PC-9 (cell line): ENCODE measurements at regions not wholly inside any gene's neighbourhood (a gene's known extent, or its start where the extent isn't known, plus 50 kb on each side); places are given as distances from the start of the nearest gene placed in this dataset.

Source experiments
- BruUV-seq: library from RNA; stranded (reverse); fragments of 400-500 nt; replicated peaks from 2 replicates; lab custom pipeline; 2021; lab: Mats Ljungman, UMichigan
- CTCF ChIA-PET: fragments of 300-600 bp; sonication (Branson Sonifier 250); formaldehyde crosslinking; loops from one replicate; lab custom pipeline; 2022; ENCODE audit warnings: antibody characterized with exemption; lab: Charles Lee
- POLR2A ChIA-PET: fragments of 300-600 bp; sonication (Branson Sonifier 250); formaldehyde crosslinking; loops from one replicate; lab custom pipeline; 2022; ENCODE audit warnings: antibody characterized with exemption; ENCODE audit not compliant: unreplicated experiment; lab: Charles Lee
- DNase-seq, 2 experiments: peaks; one replicate each; pipeline versions ENCODE4 v3.0.0 to v3.0.0-alpha.2; 2015 to 2022; ENCODE audit warnings: mixed read lengths in 1 of 2
- H2AFZ ChIP-seq: fragments of 200-600 bp; sonication (generic); 2 replicates; pipeline ENCODE4 v1.8.1; 2017; ENCODE audit warnings: antibody characterized with exemption
- H3F3A ChIP-seq: fragments of 200-600 bp; sonication (generic); 2 replicates; pipeline ENCODE4 v1.8.1; 2017; ENCODE audit warnings: antibody characterized with exemption, mild to moderate bottlenecking, low read depth; ENCODE audit not compliant: insufficient read depth
- H3K27ac ChIP-seq: fragments of 200-600 bp; sonication (generic); 2 replicates; pipeline ENCODE4 v1.6.1; 2016; ENCODE audit warnings: mixed run types
- H3K27me3 ChIP-seq: fragments of 200-600 bp; sonication (generic); 2 replicates; pipeline ENCODE4 v1.6.1; 2016; ENCODE audit warnings: low read depth, mixed run types; ENCODE audit not compliant: insufficient read depth
- H3K36me3 ChIP-seq: fragments of 200-600 bp; sonication (generic); 2 replicates; pipeline ENCODE4 v1.6.1; 2016; ENCODE audit warnings: low read depth, mixed run types
- H3K4me1 ChIP-seq: fragments of 200-600 bp; sonication (generic); replicated peaks from 2 replicates; pipeline ENCODE4 v1.6.1; 2016; ENCODE audit warnings: mixed run types; ENCODE audit not compliant: insufficient read depth
- H3K4me2 ChIP-seq: fragments of 200-600 bp; sonication (generic); 2 replicates; pipeline ENCODE4 v1.6.1; 2017; ENCODE audit warnings: mixed run types
- H3K4me3 ChIP-seq: fragments of 200-600 bp; sonication (generic); 2 replicates; pipeline ENCODE4 v1.6.1; 2016; ENCODE audit warnings: mixed run types
- H3K79me2 ChIP-seq: fragments of 200-600 bp; sonication (generic); 2 replicates; pipeline ENCODE4 v1.6.1; 2017; ENCODE audit warnings: low read depth, mixed run types
- H3K9me2 ChIP-seq: fragments of 200-600 bp; sonication (generic); 2 replicates; pipeline ENCODE4 v1.8.1; 2017; ENCODE audit warnings: mild to moderate bottlenecking; ENCODE audit not compliant: insufficient read depth
- H3K9me3 ChIP-seq: fragments of 200-600 bp; sonication (generic); 2 replicates; pipeline ENCODE4 v1.8.1; 2016; ENCODE audit warnings: low read depth; ENCODE audit not compliant: insufficient read depth
- H4K20me1 ChIP-seq: fragments of 200-600 bp; sonication (generic); 2 replicates; pipeline ENCODE4 v1.8.1; 2017; ENCODE audit not compliant: insufficient read depth
- CTCF ChIP-seq: fragments of 200-600 bp; sonication (generic); conservative IDR thresholded peaks from 2 replicates; pipeline ENCODE4 v1.6.1; 2017; ENCODE audit warnings: mixed run types, antibody characterized with exemption, mild to moderate bottlenecking, moderate library complexity
- EZH2 ChIP-seq: fragments of 200-600 bp; sonication (generic); IDR thresholded peaks from 2 replicates; pipeline ENCODE4 v1.8.0; 2017; ENCODE audit warnings: antibody characterized with exemption, low read depth
- intact Hi-C: fragments of 100-400 bp; cut with micrococcal nuclease; formaldehyde crosslinking; loops from one replicate; pipeline ENCODE4 v1.10.0; 2022; ENCODE audit not compliant: unreplicated experiment

GRCh38 chr14:105877645-105878044, 351.3 kb downstream of the TMEM121 start:
- Histone ChIP-seq H2AFZ (no peak overlapping the region), H3K4me2 (no peak overlapping the region), H3K36me3 (no peaks in the 10 kb centered on the region), H3K9me3 (no peaks in the 10 kb centered on the region), H3F3A (no peaks in the 10 kb centered on the region), H3K4me3 (no peak overlapping the region), H4K20me1 (no peaks in the 10 kb centered on the region), H3K79me2 (no peaks in the 10 kb centered on the region), H3K4me1 (no peaks in the 10 kb centered on the region), H3K27ac (no peak overlapping the region), H3K9me2 (no peaks in the 10 kb centered on the region), H3K27me3 (peaks cover 84% of the 10 kb centered on the region)
- BruUV-seq = no TSS peak
- DNase-seq = no peak
- CTCF ChIA-PET = no interaction called here
- intact Hi-C loops = no loop called here
- TF ChIP-seq CTCF = no peak
- no peak for TF ChIP-seq EZH2
- POLR2A ChIA-PET = no interaction called here

DNA sequence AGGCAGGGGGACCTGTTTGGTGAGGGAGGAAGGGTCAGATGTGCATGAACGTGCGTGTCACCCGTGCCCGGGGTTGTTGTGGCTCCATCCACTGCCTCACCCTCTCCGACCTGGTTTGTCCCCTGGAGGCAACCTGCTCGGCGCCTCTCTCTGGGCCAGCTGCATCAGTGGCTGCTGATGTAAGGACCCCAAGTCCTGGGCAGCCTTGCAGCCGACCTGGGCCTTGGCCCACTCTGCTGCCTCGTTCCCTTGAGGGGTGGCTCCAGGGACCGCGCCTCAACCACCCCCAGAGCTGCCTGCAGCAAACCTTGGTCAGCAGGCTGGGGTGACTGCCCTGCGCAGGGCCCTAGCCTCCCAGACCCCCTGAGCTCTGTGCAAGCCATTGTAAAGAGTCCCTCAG, 351.7 kb downstream of the TMEM121 start:
- ChIA-PET CTCF (no interaction called here), POLR2A (no interaction called here)
- Histone ChIP-seq H3K9me3 (no peaks in the 10 kb centered on the region), H3K4me2 (no peak overlapping the region), H3K36me3 (no peaks in the 10 kb centered on the region), H4K20me1 (no peaks in the 10 kb centered on the region), H3K9me2 (no peaks in the 10 kb centered on the region), H3K27me3 (peaks cover 85% of the 10 kb centered on the region), H3F3A (no peaks in the 10 kb centered on the region), H3K4me3 (no peak overlapping the region), H3K27ac (no peak overlapping the region), H3K4me1 (no peaks in the 10 kb centered on the region), H3K79me2 (no peaks in the 10 kb centered on the region), H2AFZ (no peak overlapping the region)
- intact Hi-C loops = no loop called here
- no peak for DNase-seq
- BruUV-seq = no TSS peak
- TF ChIP-seq CTCF (no peak), EZH2 (no peak)

DNA sequence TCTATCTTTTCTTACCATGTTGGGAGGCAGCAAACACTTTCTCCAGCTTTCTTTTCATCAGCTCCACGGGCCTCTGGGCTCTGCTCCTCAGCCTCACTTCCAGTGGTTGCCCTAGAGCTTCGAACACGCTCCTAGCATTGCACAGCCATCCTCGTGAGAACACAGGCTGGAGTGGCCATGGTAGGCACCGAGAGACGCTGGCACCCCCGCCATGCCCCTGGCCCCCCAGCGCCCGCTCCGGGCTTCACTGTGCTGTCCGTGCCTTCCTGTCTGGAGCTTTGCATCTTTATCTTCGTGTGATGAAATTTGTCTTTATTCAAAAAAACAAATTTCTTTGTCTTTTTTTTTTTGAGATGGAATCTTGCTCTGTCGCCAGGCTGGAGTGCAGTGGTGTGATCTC, 352.2 kb downstream of the TMEM121 start:
- H3K79me2 ChIP-seq = no peaks in the 10 kb centered on the region
- BruUV-seq = no TSS peak
- peaks cover 86% of the 10 kb centered on the region for H3K27me3 ChIP-seq
- H3F3A ChIP-seq = no peaks in the 10 kb centered on the region
- intact Hi-C loops = no loop called here
- no peaks in the 10 kb centered on the region for H4K20me1 ChIP-seq
- CTCF ChIA-PET = no interaction called here
- no peaks in the 10 kb centered on the region for H3K9me3 ChIP-seq
- POLR2A ChIA-PET = no interaction called here
- H3K4me3 ChIP-seq = no peak overlapping the region
- DNase-seq = no peak
- no peaks in the 10 kb centered on the region for H3K4me1 ChIP-seq
- no peak overlapping the region for H2AFZ ChIP-seq
- no peaks in the 10 kb centered on the region for H3K36me3 ChIP-seq
- no peak overlapping the region for H3K27ac ChIP-seq
- no peaks in the 10 kb centered on the region for H3K9me2 ChIP-seq
- H3K4me2 ChIP-seq = no peak overlapping the region
- TF ChIP-seq CTCF = no peak
- no peak for TF ChIP-seq EZH2
